ENCODE measurements at regions not wholly inside any gene's neighbourhood (a gene's known extent, or its start where the extent isn't known, plus 50 kb on each side); places are given as distances from the start of the nearest gene placed in this dataset.

GRCh38 chr4:180041576-180041975 lies 2201.6 kb upstream of the TENM3 start:
- TF ChIP-seq, protein P1, sequence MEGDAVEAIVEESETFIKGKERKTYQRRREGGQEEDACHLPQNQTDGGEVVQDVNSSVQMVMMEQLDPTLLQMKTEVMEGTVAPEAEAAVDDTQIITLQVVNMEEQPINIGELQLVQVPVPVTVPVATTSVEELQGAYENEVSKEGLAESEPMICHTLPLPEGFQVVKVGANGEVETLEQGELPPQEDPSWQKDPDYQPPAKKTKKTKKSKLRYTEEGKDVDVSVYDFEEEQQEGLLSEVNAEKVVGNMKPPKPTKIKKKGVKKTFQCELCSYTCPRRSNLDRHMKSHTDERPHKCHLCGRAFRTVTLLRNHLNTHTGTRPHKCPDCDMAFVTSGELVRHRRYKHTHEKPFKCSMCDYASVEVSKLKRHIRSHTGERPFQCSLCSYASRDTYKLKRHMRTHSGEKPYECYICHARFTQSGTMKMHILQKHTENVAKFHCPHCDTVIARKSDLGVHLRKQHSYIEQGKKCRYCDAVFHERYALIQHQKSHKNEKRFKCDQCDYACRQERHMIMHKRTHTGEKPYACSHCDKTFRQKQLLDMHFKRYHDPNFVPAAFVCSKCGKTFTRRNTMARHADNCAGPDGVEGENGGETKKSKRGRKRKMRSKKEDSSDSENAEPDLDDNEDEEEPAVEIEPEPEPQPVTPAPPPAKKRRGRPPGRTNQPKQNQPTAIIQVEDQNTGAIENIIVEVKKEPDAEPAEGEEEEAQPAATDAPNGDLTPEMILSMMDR (IDR thresholded peaks at IDR 0.05), result no peak
- TF ChIP-seq POLR2AphosphoS5 (IDR thresholded peaks at IDR 0.05) (no peak), EP300 (IDR thresholded peaks at IDR 0.05) (no peak)
